Non-pigmented ciliary epithelial cell (primary cell): ENCODE measurements at regions not wholly inside any gene's neighbourhood (a gene's known extent, or its start where the extent isn't known, plus 50 kb on each side); places are given as distances from the start of the nearest gene placed in this dataset.
"Not testable (repeated sequence)": the region's sequence is repeated elsewhere in the genome, so short reads cannot be mapped to it uniquely, and the experiment has no call there.

Source experiments
- DNase-seq: peaks from one replicate; pipeline ENCODE4 v3.0.0-alpha.2; 2010; ENCODE audit warnings: low read depth

GRCh38 chr10:108962172-108962571 is 961.1 kb downstream of the XPNPEP1 start:
- DNase-seq, result no peak

GRCh38 chr10:108957681-108958080 is 965.6 kb downstream of the XPNPEP1 start:
- no peak for DNase-seq

- DNase-seq, result no peak
These were observed 967.2 kb downstream of the XPNPEP1 start for GRCh38 chr10:108956149-108956548.

- DNase-seq, result not testable (repeated sequence)
These were observed 1003.3 kb downstream of the XPNPEP1 start for GRCh38 chr10:108920029-108920428.

- DNase-seq, result no peak
These were observed 1010.0 kb downstream of the XPNPEP1 start for GRCh38 chr10:108913300-108913699.

GRCh38 chr10:108911814-108912541 is 1011.3 kb downstream of the XPNPEP1 start:
- DNase-seq, result peak; percentile 40

GRCh38 chr10:108908096-108908495 is 1015.2 kb downstream of the XPNPEP1 start:
- no peak for DNase-seq

- DNase-seq, result no peak
These were observed 1017.5 kb downstream of the XPNPEP1 start for GRCh38 chr10:108905821-108906220.

- DNase-seq, result no peak
These were observed 1018.1 kb downstream of the XPNPEP1 start for GRCh38 chr10:108905171-108905570.

- DNase-seq, result no peak
These were observed 1019.0 kb downstream of the XPNPEP1 start for GRCh38 chr10:108904163-108904838.

GRCh38 chr10:108902619-108903285 is 1020.6 kb downstream of the XPNPEP1 start:
- DNase-seq, result no peak

- no peak for DNase-seq
These were observed 1021.3 kb downstream of the XPNPEP1 start for GRCh38 chr10:108901781-108902618.

- no peak for DNase-seq
These were observed 1023.6 kb downstream of the XPNPEP1 start for GRCh38 chr10:108899670-108900069.

- no peak for DNase-seq
These were observed 1028.7 kb downstream of the XPNPEP1 start for GRCh38 chr10:108894402-108895301.

- DNase-seq, result no peak
These were observed 1046.2 kb downstream of the XPNPEP1 start for GRCh38 chr10:108877095-108877561.

GRCh38 chr10:108872854-108873253 is 1050.5 kb downstream of the XPNPEP1 start:
- no peak for DNase-seq

- DNase-seq, result no peak
These were observed 1054.4 kb downstream of the XPNPEP1 start for GRCh38 chr10:108868881-108869280.

GRCh38 chr10:108862676-108863350 is 1060.5 kb downstream of the XPNPEP1 start:
- DNase-seq, result no peak

- no peak for DNase-seq
These were observed 1062.0 kb downstream of the XPNPEP1 start for GRCh38 chr10:108861181-108861754.

GRCh38 chr10:108852211-108852610 is 1071.1 kb downstream of the XPNPEP1 start:
- no peak for DNase-seq
